ENCODE measurements at regions not wholly inside any gene's neighbourhood (a gene's known extent, or its start where the extent isn't known, plus 50 kb on each side); places are given as distances from the start of the nearest gene placed in this dataset.

DNA sequence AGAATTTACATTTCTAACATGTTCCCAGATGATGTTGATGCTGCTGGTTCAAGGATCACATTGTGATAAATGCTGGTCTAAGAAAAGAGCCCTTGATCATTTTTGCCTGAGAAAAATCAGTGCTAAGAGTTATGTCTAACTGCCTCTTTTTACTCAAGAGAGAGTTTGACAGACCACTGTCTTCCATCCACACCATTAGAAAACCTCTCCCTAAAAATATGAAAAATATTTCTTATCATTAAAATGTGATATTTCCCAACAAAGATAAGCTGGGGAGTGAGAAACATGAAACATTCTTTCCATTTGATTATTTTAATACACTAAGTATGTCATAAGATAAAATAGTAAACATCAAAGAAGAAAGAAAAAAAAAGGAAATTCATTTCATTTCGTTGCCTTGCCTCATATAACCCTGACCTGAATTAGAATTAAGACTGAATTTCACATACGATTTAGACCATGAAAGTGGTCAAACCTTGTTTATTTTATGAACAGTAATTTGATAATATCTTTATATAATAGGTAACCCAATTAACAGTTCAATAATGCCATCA lies 471.8 kb upstream of the ARHGEF26 start:
- TF ChIP-seq CTCF (tag by site-specific recombination; IDR thresholded peaks at IDR 0.05) (no peak), ZNF121 (tag by site-specific recombination; IDR thresholded peaks at IDR 0.05) (no peak), ZBTB7A (tag by site-specific recombination; IDR thresholded peaks at IDR 0.05; ENCODE audit: low read depth) (no peak), ZNF768 (tag by site-specific recombination; IDR thresholded peaks at IDR 0.05) (no peak), ZBTB20 (tag by site-specific recombination; IDR thresholded peaks at IDR 0.05) (no peak), ATF2 (tag by site-specific recombination; IDR thresholded peaks at IDR 0.05; ENCODE audit: low read depth) (no peak), GFI1B (tag by site-specific recombination; IDR thresholded peaks at IDR 0.05) (no peak), PRDM1 (tag by site-specific recombination; IDR thresholded peaks at IDR 0.05) (no peak), ZNF335 (tag by site-specific recombination; conservative IDR thresholded peaks at IDR 0.05) (no peak), ZNF530 (tag by site-specific recombination; IDR thresholded peaks at IDR 0.05; ENCODE audit: low read depth) (no peak)

All from HEK293 (cell line).